ENCODE measurements at regions not wholly inside any gene's neighbourhood (a gene's known extent, or its start where the extent isn't known, plus 50 kb on each side); places are given as distances from the start of the nearest gene placed in this dataset.

- intact Hi-C loops (cut with DNase I): no loop called here
- Histone ChIP-seq H3K9me3 (no peaks in the 10 kb centered on the region), H3K27me3 (no peaks in the 10 kb centered on the region), H3K4me3 (no peak overlapping the region), H3K27ac (no peak overlapping the region), H3K4me1 (no peaks in the 10 kb centered on the region), H3K36me3 (replicated peaks in 1 of 2; ENCODE audit: insufficient read depth in 1 of 2, low read depth in 2 of 2) (no peaks in the 10 kb centered on the region)
- 31 to 33% methylated on average over 1 of the region's 1 CpG for WGBS, 2 donors
- DNase-seq (no peak), ATAC-seq (no peak)
- TF ChIP-seq POLR2A (IDR thresholded peaks at IDR 0.05): no peak
- TF ChIP-seq, protein P1, sequence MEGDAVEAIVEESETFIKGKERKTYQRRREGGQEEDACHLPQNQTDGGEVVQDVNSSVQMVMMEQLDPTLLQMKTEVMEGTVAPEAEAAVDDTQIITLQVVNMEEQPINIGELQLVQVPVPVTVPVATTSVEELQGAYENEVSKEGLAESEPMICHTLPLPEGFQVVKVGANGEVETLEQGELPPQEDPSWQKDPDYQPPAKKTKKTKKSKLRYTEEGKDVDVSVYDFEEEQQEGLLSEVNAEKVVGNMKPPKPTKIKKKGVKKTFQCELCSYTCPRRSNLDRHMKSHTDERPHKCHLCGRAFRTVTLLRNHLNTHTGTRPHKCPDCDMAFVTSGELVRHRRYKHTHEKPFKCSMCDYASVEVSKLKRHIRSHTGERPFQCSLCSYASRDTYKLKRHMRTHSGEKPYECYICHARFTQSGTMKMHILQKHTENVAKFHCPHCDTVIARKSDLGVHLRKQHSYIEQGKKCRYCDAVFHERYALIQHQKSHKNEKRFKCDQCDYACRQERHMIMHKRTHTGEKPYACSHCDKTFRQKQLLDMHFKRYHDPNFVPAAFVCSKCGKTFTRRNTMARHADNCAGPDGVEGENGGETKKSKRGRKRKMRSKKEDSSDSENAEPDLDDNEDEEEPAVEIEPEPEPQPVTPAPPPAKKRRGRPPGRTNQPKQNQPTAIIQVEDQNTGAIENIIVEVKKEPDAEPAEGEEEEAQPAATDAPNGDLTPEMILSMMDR (IDR thresholded peaks at IDR 0.05): no peak
Measured at GRCh38 chrX:5802391-5802790, 426.3 kb downstream of the NLGN4X start.

GRCh38 chrX:5791721-5792120, 436.9 kb downstream of the NLGN4X start:
- Histone ChIP-seq H3K27me3 (no peaks in the 10 kb centered on the region), H3K36me3 (replicated peaks in 1 of 2; ENCODE audit: insufficient read depth in 1 of 2, low read depth in 2 of 2) (no peaks in the 10 kb centered on the region), H3K9me3 (no peaks in the 10 kb centered on the region), H3K27ac (no peak overlapping the region), H3K4me3 (no peak overlapping the region), H3K4me1 (no peaks in the 10 kb centered on the region)
- intact Hi-C loops (cut with DNase I): no loop called here
- DNase-seq (no peak), ATAC-seq (no peak)
- TF ChIP-seq POLR2A (IDR thresholded peaks at IDR 0.05): no peak
- TF ChIP-seq, protein P1 (IDR thresholded peaks at IDR 0.05): no peak
- 68 to 77% methylated on average over 4 of the region's 4 CpGs for WGBS, 2 donors

- Histone ChIP-seq H3K4me1 (no peaks in the 10 kb centered on the region), H3K27me3 (no peaks in the 10 kb centered on the region), H3K4me3 (no peak overlapping the region), H3K36me3 (replicated peaks in 1 of 2; ENCODE audit: insufficient read depth in 1 of 2, low read depth in 2 of 2) (no peaks in the 10 kb centered on the region), H3K9me3 (no peaks in the 10 kb centered on the region), H3K27ac (no peak overlapping the region)
- intact Hi-C loops (cut with DNase I): no loop called here
- TF ChIP-seq POLR2A (IDR thresholded peaks at IDR 0.05): no peak
- TF ChIP-seq, protein P1 (IDR thresholded peaks at IDR 0.05): no peak
- ATAC-seq (no peak), DNase-seq (no peak)
- WGBS, 2 donors: 34 to 35% methylated on average over 2 to 4 of the region's 4 CpGs
Measured at GRCh38 chrX:5788910-5789309, 439.8 kb downstream of the NLGN4X start.

DNA sequence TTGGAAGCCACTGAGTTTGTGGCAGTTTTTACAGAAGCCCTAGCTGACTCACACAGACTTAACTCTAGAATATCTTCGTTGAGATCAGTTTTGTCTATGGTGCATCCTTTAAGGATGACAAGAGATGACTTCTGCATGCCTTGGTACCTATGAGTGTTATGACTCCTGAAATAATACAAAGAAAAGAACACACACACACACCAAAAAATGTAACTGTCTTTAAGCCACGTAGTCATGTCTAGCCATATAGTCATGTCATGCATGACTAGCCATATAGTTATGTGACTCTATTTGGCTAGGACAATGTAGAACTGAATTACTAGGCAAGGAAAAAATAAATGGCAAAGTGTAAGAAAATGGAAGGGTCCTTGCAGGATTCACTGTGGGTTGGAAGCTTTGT, 447.8 kb downstream of the NLGN4X start:
- Histone ChIP-seq H3K36me3 (replicated peaks in 1 of 2; ENCODE audit: insufficient read depth in 1 of 2, low read depth in 2 of 2) (no peaks in the 10 kb centered on the region), H3K4me3 (no peak overlapping the region), H3K9me3 (no peaks in the 10 kb centered on the region), H3K4me1 (no peaks in the 10 kb centered on the region), H3K27me3 (no peaks in the 10 kb centered on the region), H3K27ac (no peak overlapping the region)
- ATAC-seq (no peak), DNase-seq (no peak)
- 21 to 35% methylated on average over 2 of the region's 2 CpGs for WGBS, 2 donors
- TF ChIP-seq, protein P1 (IDR thresholded peaks at IDR 0.05): no peak
- TF ChIP-seq POLR2A (IDR thresholded peaks at IDR 0.05): no peak
- intact Hi-C loops (cut with DNase I): no loop called here

DNA sequence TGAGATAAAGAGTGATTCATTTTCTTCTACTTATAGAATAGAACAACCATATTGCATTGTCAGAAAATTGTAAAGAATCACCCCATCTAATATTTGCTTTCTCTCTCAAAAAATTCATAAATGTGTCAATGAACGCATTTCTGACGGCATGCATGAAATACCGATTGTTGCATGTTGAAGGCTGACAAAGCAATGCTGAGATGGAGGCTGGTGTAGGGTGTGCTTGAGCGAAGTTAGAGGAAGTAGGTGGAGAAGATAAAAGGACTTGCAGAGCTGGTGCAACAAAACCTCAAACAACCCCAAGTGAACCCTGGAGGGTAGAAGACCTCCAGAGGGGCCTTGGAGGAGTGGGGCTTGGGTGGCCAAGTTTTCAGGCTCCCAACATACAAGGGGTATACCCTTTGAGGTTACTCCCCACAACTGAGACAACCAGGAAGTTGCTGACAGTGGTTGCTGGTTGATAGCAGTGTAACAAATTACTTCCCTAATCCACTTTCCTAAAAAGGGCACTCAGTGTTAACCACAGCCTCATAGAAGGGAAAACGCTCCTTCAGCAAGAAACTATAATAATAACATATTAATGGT, 452.7 kb downstream of the NLGN4X start:
- intact Hi-C loops (cut with DNase I): no loop called here
- TF ChIP-seq, protein P1 (IDR thresholded peaks at IDR 0.05): no peak
- no peak for TF ChIP-seq POLR2A (IDR thresholded peaks at IDR 0.05)
- no peaks in the 10 kb centered on the region for H3K36me3 ChIP-seq (replicated peaks in 1 of 2; ENCODE audit: insufficient read depth in 1 of 2, low read depth in 2 of 2)
- H3K9me3 ChIP-seq: no peaks in the 10 kb centered on the region
- H3K27ac ChIP-seq: no peak overlapping the region
- no peak overlapping the region for H3K4me3 ChIP-seq
- DNase-seq (peak in 1 of 4 donors; percentile 2), ATAC-seq (no peak)
- H3K27me3 ChIP-seq: no peaks in the 10 kb centered on the region
- H3K4me1 ChIP-seq: no peaks in the 10 kb centered on the region
- WGBS, 2 donors: 30 to 58% methylated on average over 5 of the region's 5 CpGs
